CD4-positive, alpha-beta T cell treated with Interleukin-21 for 1 hour (primary cell): ENCODE measurements at regions not wholly inside any gene's neighbourhood (a gene's known extent, or its start where the extent isn't known, plus 50 kb on each side); places are given as distances from the start of the nearest gene placed in this dataset.
"Not testable (repeated sequence)": the region's sequence is repeated elsewhere in the genome, so short reads cannot be mapped to it uniquely, and the experiment has no call there.

Experiments used
- DNase-seq: peaks from one replicate; pipeline ENCODE4 v3.0.0-alpha.2; 2020

DNA sequence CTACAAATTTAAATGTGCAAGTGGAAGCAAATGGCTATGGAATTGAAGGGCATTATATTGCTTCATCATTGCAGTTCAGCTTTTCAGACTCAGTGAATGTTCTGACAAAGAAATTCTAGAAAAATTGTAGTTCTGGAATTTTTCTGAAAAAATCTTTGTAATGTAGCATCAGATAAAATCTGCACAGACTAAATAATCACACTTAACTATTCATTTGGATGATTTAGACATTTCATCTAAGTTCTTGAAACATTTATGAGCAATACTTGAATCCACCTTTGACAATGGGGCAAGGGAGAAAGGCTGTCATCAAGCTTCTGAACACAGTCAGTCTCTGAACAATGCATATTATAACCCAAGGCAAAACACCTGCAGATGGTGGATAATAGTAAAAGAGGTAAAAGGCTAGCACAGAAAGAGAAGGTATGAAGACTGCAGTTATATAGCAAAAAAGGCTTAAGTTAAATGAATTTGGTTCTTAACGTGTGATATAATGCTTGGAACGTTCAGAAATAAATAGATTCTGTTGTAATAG is 1352.0 kb upstream of the NUDT12 start:
- no peak for DNase-seq

DNA sequence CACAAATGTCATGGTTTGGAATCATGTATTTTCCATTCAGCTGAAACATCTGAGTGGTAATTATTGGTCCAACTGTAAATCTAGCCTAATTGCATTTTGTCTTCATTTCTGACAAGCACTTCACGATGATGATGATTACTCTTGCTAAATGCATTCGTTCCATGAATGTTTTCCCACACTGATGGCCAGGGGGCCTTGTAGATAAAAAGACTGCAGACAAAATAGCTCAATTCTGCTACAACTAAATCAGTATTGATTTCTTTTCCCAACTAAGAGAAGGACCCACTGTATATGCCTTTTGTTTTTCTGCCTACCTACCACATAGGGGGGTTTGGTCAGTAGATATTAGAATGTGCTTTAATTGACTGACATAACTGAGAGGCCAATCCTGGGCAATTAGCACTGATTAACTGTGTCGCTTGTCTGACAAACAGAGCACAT is 1351.3 kb upstream of the NUDT12 start:
- DNase-seq = no peak

DNA sequence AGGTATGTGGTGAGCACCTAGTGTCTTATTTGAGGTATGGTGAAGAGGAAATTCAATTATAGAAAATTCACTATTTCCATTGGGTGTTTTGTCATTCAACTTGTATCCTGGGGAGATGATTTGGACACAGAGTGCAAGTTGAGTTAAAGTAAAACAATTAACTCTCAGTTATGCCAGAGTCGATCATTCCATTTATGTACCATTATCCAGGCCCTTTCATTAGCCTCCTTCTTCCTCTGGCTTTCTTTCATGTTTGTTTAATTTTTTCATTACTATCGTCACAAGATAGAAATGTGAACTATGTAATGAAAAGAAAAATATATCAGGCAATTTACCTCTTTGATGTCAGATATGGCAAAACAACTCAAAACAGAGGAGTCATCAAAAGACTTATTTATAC is 1347.2 kb upstream of the NUDT12 start:
- no peak for DNase-seq

- no peak for DNase-seq
Measured at GRCh38 chr5:104904561-104904960, 1342.0 kb upstream of the NUDT12 start.

DNA sequence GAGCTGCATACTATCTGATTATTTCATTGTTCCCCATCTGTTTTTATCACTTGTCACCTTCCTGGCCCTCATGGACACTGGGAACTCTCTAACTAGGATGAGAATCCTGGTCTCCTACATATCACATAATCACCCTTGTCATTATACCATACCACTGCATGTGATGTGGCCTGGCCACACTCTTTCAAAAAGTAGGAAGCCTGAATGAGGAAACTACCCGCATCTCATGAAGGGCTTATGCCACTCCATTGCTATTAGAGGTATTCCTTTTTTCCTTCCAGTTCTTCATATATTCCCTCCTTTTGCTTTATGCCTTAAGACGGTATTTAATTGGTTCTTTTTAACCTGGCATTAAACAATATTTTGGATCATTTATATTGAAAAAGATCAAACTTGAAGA is 1341.4 kb upstream of the NUDT12 start:
- no peak for DNase-seq

GRCh38 chr5:104891596-104891995 is 1329.0 kb upstream of the NUDT12 start:
- DNase-seq = no peak

DNA sequence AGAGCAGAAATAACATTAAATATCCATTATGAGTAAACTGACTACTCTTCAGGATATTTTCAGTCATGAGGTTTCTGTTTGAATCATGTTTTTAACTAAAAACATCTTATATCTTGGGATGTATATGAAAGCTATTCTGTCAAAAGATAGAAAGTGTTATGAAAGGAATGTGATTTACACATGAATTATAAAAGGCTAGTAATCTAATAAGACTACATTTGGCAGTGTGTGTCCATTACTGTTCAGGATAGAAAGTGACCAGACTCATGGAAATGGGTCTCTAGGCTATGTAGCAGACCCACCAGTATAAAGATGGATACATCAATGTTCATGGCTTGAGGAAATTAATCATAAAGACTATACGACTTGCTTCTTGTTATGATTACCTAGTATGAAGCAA is 1328.2 kb upstream of the NUDT12 start:
- DNase-seq = no peak

DNA sequence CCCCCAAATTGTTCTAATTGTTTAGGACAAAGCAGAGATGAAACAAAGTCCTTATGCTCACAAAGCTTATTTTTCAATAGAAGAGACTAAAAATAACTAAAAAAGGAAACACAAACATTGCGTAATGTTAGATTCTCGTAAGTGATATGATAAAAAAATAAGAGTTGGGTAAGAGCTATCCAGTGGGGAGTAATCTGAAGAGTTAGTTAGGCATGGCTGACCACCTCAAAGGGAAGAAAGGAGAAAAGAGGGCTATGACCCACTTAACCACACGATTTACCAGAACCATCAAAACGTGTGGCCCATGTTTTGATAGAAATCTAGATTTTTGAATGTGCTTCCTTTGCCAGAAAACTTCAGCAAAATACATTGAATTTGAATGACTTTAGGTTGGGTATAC is 1296.8 kb upstream of the NUDT12 start:
- no peak for DNase-seq

- DNase-seq = not testable (repeated sequence)
Measured at GRCh38 chr5:104852099-104852498, 1289.5 kb upstream of the NUDT12 start.

DNA sequence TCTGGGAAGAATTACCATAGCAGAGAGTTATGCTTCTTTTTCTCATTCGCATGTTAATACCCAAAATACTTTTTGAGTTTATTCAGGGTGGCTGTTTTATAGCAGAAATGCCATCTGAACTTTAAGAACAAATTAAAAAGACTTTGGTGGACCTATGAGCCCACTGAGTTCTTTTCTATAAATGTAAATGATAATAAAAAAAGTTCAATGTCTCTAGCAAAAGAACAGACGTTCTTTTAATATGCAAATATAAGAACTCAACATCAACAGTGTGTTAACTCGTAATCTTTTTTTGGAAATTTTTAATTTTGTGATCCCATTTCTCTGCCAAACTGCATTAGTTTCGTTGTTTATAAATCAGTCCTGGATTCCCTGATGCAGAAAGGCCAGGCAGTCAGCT is 1283.0 kb upstream of the NUDT12 start:
- no peak for DNase-seq

GRCh38 chr5:104843822-104844221 is 1281.2 kb upstream of the NUDT12 start:
- DNase-seq = no peak

DNA sequence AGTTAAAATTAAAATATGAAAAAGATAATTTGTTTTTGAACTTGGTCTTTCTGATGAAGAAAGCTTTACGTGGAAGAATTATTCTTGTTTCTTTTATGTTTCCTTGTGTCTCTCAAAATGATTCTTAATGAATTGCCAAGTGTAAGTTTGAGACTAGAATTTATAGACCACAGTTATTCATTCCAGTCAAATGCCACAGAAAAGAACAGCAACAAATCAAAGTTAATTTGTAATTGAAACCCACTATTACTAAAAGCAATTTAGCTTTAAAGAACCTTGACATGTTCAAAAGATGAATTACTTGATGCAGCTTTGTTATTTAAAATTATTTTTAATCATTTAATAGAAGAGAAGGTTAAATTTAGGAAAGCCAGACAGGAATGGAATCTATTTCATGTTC is 1277.7 kb upstream of the NUDT12 start:
- no peak for DNase-seq

- DNase-seq = not testable (repeated sequence)
Measured at GRCh38 chr5:104831515-104831914, 1268.9 kb upstream of the NUDT12 start.

DNA sequence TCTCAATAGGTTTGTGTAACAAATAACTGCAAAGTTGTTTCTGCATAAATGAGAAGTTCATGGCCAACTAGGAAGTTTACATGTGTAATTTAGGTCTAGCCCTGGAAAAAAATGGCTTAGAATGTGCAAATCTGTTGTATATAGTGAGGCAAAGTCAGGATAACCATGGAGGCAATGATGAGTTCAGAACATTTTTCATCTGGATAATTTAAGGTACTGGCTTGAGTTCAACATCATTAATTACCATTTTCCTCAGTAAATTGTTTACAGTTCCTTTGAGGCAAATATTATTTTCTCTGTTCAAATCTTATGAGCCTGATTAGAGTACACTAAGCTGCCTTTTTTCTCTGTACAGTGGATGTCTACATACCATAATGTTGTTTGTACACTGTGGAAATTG is 1259.0 kb upstream of the NUDT12 start:
- no peak for DNase-seq

DNA sequence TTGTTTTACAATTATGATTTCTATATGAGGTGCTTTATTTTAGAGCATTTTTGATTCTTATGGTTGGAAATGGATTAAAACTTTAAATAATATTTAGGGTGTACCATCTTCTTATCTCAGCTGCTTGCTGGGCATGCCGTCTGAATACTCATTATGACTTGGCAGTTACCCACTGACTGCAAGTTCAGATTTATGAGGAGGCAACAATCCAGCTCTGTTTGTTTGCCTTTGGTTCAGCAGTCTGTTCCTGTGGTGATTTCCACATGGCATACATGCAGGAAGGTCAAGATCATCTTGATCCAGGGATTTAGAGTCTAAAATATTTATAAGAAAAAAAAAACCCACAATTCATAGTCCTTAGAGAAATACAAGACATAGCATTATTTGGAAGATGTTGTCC is 1254.5 kb upstream of the NUDT12 start:
- DNase-seq = no peak

GRCh38 chr5:104815212-104815611 is 1252.6 kb upstream of the NUDT12 start:
- DNase-seq = no peak

GRCh38 chr5:104800440-104801048 is 1238.0 kb upstream of the NUDT12 start:
- no peak for DNase-seq

DNA sequence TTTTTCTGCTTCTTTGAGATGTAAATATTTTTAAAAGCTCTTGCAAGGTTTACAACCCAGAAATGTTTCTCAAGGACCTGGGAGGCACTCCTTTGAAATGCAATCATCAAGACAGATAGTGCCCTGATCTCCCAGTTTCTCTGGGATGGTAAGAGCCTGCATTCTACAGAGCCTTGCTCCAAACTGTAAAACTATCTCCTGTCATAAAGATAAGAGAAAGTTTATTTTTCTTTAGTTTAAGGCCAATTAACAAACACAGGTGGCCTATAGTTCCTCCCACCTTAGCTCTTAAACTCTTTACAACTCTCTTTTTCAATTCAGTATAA is 1231.1 kb upstream of the NUDT12 start:
- DNase-seq = no peak

DNA sequence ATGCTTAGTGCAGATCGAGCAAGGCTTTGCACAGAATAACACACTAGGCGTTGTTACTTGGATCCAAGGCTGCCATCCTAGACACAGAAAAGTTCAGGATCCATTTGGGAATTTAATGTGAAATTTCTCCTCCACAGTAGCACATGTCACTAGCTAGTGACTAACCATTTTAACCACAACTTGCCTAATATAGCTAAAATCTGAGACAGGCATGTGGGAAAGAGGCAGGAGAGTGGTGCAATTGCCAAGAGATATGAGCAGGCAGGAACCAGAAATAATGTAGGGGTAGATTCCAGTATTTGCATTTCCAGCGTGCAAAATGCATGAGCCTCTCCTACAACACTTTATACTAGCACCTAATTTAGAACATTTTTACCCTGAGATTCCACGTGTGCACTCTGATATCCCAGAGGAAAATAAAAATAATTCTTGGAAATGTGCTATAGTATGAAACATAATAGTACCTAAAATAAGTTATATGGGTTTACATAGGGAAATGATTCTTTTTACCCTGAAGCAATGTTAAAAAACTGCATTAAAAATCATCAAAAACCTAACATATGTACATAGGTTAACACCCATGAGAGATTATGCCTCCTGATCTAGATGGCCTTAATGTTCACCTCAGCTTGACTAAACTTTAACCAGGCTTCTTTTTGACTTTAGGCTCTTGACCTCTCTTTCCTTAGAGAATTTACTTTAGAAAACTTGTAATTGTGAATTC is 1230.6 kb upstream of the NUDT12 start:
- DNase-seq = no peak

DNA sequence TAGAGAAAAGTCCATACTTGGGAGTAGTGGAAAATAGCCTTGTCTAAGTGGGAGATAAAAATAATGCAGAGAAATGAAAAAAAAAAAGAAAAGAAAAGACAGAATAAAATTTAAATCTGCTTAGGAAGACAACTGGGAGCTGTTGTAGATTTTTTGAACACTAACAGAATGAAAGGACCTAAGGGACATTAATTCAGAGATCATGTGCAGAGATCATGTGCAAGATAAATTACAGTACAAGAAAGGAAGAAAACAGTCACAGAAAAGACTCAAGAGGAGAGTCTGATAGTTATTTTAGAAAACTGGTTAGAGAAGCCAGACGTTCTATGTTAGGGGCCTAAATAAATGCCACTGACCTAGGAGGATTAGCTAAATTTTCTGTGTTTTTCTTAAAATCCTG is 1226.8 kb upstream of the NUDT12 start:
- no peak for DNase-seq

DNA sequence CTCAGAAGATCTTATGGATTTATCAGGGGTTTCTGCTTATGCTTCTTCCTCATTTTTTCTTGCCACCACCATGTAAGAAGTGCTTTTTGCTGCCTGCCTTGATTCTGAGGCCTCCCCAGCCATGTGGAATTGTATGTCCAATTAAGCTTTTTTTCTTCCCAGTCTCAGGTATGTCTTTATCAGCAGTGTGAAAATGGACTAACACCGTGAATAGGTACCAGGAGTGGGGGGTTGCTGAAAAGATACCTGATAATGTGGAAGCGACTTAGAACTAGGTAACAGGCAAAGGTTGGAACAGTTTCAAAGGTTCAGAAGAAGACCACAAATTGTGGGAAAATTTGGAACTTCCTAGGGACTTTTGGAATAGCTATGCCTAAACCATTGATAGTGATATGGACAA is 1222.5 kb upstream of the NUDT12 start:
- DNase-seq = no peak

GRCh38 chr5:104774372-104774771 is 1211.8 kb upstream of the NUDT12 start:
- no peak for DNase-seq

GRCh38 chr5:104764197-104764596 is 1201.6 kb upstream of the NUDT12 start:
- no peak for DNase-seq

DNA sequence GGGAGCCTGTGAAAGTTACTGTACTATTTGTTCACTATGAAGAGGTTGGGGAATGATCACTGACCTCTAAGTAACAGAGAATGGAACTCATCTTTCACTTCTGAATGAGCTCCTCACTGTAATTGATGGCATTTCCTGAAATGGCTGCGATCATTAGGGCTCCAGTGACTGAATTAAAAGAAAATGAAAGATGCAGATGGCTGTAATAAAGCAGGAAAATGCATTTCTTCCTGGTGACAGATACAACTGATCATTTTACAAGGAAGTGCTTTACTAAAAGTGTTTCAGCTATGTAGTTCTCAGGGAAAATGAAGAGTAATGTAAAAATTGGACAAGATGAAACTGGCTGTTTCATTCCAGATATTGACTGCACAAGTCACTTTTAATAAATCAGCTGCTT is 1200.6 kb upstream of the NUDT12 start:
- DNase-seq = no peak

- no peak for DNase-seq
Measured at GRCh38 chr5:104757915-104758314, 1195.3 kb upstream of the NUDT12 start.
